ENCODE measurements at regions not wholly inside any gene's neighbourhood (a gene's known extent, or its start where the extent isn't known, plus 50 kb on each side); places are given as distances from the start of the nearest gene placed in this dataset.

GRCh38 chr3:104610730-104611652, 755.7 kb upstream of the ALCAM start:
- no peak for TF ChIP-seq ZNF274 (IDR thresholded peaks at IDR 0.05; ENCODE audit: low read depth, low read length)
- no peak for TF ChIP-seq YY1 (IDR thresholded peaks at IDR 0.05; ENCODE audit: insufficient read depth, insufficient read length)
